Lower leg skin (tissue), 3 donors: ENCODE measurements at regions not wholly inside any gene's neighbourhood (a gene's known extent, or its start where the extent isn't known, plus 50 kb on each side); places are given as distances from the start of the nearest gene placed in this dataset.

ENCODE experiments used
- POLR2A ChIP-seq, 2 donors: fragments of 450-650 bp; IDR thresholded peaks; one replicate each; pipeline ENCODE4 v1.6.1; 2016 to 2017; ENCODE audit warnings: antibody characterized with exemption in 2 of 2, mild to moderate bottlenecking in 1 of 2, moderate library complexity in 1 of 2
- TF ChIP-seq, protein P1 (sequence below), 3 donors: fragments of 450-650 bp; IDR thresholded peaks; one replicate each; pipeline ENCODE4 v1.5.1; 2016; ENCODE audit warnings: antibody characterized with exemption in 3 of 3, mild to moderate bottlenecking in 3 of 3, moderate library complexity in 2 of 3

DNA sequence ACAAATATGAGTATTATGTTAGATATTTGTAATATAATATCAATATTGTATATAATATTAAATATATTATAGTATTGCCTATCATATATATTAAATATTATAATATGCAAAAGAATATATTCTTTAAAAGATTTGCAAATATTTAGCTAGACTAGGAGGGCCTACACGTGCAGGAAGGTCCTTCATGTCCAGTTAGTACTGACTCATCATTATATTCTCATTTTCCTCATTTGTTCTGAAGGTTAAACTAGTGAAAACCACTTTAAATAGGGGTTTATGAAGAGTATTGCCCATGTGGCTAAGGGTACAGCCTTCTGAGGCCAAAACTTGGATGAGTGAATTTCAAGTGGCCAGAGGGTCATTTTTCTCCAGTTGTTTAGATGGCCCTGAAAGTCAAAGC is 293.0 kb upstream of the VRK2 start:
- TF ChIP-seq, protein P1, sequence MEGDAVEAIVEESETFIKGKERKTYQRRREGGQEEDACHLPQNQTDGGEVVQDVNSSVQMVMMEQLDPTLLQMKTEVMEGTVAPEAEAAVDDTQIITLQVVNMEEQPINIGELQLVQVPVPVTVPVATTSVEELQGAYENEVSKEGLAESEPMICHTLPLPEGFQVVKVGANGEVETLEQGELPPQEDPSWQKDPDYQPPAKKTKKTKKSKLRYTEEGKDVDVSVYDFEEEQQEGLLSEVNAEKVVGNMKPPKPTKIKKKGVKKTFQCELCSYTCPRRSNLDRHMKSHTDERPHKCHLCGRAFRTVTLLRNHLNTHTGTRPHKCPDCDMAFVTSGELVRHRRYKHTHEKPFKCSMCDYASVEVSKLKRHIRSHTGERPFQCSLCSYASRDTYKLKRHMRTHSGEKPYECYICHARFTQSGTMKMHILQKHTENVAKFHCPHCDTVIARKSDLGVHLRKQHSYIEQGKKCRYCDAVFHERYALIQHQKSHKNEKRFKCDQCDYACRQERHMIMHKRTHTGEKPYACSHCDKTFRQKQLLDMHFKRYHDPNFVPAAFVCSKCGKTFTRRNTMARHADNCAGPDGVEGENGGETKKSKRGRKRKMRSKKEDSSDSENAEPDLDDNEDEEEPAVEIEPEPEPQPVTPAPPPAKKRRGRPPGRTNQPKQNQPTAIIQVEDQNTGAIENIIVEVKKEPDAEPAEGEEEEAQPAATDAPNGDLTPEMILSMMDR (IDR thresholded peaks at IDR 0.05): no peak
- TF ChIP-seq POLR2A (IDR thresholded peaks at IDR 0.05): no peak
